NT2/D1 (cell line): ENCODE measurements at regions not wholly inside any gene's neighbourhood (a gene's known extent, or its start where the extent isn't known, plus 50 kb on each side); places are given as distances from the start of the nearest gene placed in this dataset.
"Not testable (repeated sequence)": the region's sequence is repeated elsewhere in the genome, so short reads cannot be mapped to it uniquely, and the experiment has no call there.

Experiments
- DNase-seq: peaks from one replicate; pipeline ENCODE4 v3.0.0-alpha.2; 2011; ENCODE audit warnings: low read depth, low spot score
- H3K27me3 ChIP-seq: 2 replicates; pipeline ENCODE4 v1.6.0; 2011; ENCODE audit warnings: mild to moderate bottlenecking; ENCODE audit not compliant: insufficient read length, insufficient read depth
- H3K36me3 ChIP-seq: 2 replicates; pipeline ENCODE4 v1.6.1; 2011; ENCODE audit warnings: mild to moderate bottlenecking, low read length, mixed read lengths; ENCODE audit not compliant: insufficient read depth, insufficient read length
- H3K4me1 ChIP-seq: 2 replicates; pipeline ENCODE4 v1.5.1; 2011; ENCODE audit not compliant: insufficient read depth, insufficient read length
- H3K4me3 ChIP-seq: 2 replicates; pipeline ENCODE4 v1.5.1; 2011; ENCODE audit warnings: low read depth; ENCODE audit not compliant: insufficient read length
- H3K9ac ChIP-seq: 2 replicates; pipeline ENCODE4 v1.6.0; 2011; ENCODE audit warnings: low read depth; ENCODE audit not compliant: insufficient read length
- H3K9me3 ChIP-seq: 2 replicates; pipeline ENCODE4 v1.5.1; 2011; ENCODE audit warnings: mild to moderate bottlenecking, low read length; ENCODE audit not compliant: insufficient read depth
- SUZ12 ChIP-seq: IDR thresholded peaks from 2 replicates; pipeline ENCODE4 v1.6.1; 2011; ENCODE audit not compliant: insufficient read length, insufficient read depth; ENCODE audit errors: extremely low read depth
- YY1 ChIP-seq: IDR thresholded peaks from 2 replicates; pipeline ENCODE4 v1.6.1; 2011; ENCODE audit not compliant: insufficient read length, insufficient read depth
- ZNF274 ChIP-seq: IDR thresholded peaks from 2 replicates; pipeline ENCODE4 v1.6.1; 2011; ENCODE audit warnings: mild to moderate bottlenecking, low read depth, low read length

DNA sequence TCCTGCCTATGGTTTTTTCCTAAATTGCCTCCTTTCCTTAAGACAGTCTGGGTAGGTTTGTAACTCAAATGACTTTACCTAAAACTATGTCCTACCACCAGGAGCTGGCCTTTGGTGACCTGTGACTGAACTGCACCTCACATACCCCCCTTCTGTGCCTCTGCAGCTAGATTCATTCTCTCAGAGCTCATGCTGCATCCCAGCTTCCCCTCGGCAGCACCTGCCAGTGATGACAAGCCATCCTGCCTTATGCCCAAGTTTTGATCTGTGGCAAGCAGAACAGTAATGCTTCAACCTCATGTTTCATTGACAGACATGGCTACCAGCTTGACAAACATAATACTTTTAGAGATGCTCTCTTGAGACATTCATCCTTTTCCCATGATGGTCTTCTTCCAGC, 141.9 kb downstream of the TSEN15 start:
- H3K4me3 ChIP-seq: no peak overlapping the region
- H3K4me1 ChIP-seq: no peaks in the 10 kb centered on the region
- H3K27me3 ChIP-seq: no peaks in the 10 kb centered on the region
- no peaks in the 10 kb centered on the region for H3K36me3 ChIP-seq
- no peak for DNase-seq
- no peak overlapping the region for H3K9ac ChIP-seq
- TF ChIP-seq SUZ12 (no peak), ZNF274 (no peak), YY1 (no peak)
- H3K9me3 ChIP-seq: no peaks in the 10 kb centered on the region

DNA sequence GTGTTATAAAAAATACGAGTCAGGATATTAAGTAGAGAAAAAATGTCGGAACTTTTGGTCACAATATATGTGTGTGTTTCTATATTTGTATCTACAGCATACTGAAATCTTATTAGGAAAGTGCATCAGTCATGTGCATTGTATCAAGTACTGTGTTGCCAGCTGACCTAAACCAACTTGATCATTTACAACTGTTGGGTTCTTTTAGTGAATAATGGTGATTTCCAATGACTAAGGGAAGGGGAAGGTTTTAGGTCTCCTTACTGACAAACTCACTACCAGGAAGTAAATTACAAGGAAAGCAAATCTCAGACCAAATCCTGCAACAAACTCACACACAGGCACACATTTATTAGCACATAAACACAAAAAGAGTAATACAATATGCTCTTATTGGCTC, 142.7 kb downstream of the TSEN15 start:
- Histone ChIP-seq H3K9me3 (no peaks in the 10 kb centered on the region), H3K4me1 (no peaks in the 10 kb centered on the region), H3K9ac (no peak overlapping the region), H3K36me3 (no peaks in the 10 kb centered on the region), H3K27me3 (no peaks in the 10 kb centered on the region), H3K4me3 (no peak overlapping the region)
- DNase-seq: no peak
- no peak for TF ChIP-seq SUZ12

DNA sequence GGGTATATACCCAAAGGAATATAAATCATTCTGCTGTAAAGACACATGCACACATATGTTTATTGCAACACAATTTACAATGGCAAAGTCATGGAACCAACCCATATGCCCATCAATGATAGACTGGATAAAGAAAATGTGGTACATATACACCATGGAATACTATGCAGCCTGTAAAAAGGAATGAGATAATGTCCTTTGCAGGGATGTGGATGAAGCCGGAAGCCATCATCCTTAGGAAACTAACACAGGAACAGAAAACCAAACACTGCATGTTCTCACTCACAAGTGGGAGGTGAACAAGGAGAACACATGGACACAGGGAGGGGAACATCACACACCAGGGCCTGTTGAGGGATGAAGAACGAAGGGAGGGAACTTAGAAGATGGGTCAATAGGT, 144.2 kb downstream of the TSEN15 start:
- H3K9ac ChIP-seq, DNase-seq, H3K4me1 ChIP-seq, H3K9me3 ChIP-seq, H3K27me3 ChIP-seq, H3K4me3 ChIP-seq, H3K36me3 ChIP-seq: not testable (repeated sequence)

DNA sequence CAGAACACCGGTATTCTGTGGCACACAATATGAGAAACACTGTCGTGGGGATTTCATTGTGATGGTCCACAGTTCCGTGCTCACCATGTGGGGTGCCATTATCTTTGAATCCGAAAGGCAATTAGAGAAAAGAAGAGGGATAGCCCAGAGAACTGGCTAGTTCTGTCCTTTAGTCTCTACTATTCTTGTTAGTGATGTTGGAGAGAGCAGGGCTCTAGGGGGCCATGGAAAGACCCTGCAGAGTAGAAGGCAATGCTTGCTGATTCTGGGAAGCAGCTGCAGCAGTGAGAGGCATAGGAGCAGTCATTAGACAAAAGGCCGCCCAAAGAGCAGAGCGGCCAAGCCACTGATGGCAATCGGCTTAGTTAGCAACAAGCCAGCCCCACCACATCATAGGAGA, 146.3 kb downstream of the TSEN15 start:
- H3K9ac ChIP-seq: no peak overlapping the region
- TF ChIP-seq YY1: no peak
- no peak for TF ChIP-seq ZNF274
- no peaks in the 10 kb centered on the region; the same call in 1 of the 2 replicates for H3K9me3 ChIP-seq
- no peaks in the 10 kb centered on the region for H3K4me1 ChIP-seq
- DNase-seq: no peak
- H3K36me3 ChIP-seq: no peaks in the 10 kb centered on the region
- H3K27me3 ChIP-seq: no peaks in the 10 kb centered on the region
- H3K4me3 ChIP-seq: no peak overlapping the region

DNA sequence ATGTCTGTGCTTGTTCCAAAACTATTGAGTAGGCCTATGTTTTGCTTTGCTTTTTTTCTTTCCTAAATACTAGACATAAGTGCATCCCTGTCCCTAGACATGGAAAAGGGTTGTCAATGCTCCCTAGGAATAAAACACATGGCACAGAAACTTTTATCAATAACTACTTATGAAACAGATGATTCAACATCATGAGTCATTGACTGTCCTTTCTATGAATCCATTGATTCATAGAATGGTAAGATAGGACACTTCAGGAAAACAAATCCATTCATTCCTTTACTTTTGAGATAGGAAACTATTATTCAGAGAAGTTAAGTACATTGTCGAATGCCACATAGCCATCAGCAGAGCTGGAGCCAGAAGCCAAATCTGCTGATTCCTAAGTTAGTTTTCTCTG, 147.5 kb downstream of the TSEN15 start:
- TF ChIP-seq ZNF274 (no peak), SUZ12 (no peak), YY1 (no peak)
- no peaks in the 10 kb centered on the region for H3K27me3 ChIP-seq
- H3K4me3 ChIP-seq: no peak overlapping the region
- DNase-seq: no peak
- H3K4me1 ChIP-seq: no peaks in the 10 kb centered on the region
- H3K36me3 ChIP-seq: no peaks in the 10 kb centered on the region
- H3K9ac ChIP-seq: no peak overlapping the region
- no peaks in the 10 kb centered on the region; the same call in 1 of the 2 replicates for H3K9me3 ChIP-seq

DNA sequence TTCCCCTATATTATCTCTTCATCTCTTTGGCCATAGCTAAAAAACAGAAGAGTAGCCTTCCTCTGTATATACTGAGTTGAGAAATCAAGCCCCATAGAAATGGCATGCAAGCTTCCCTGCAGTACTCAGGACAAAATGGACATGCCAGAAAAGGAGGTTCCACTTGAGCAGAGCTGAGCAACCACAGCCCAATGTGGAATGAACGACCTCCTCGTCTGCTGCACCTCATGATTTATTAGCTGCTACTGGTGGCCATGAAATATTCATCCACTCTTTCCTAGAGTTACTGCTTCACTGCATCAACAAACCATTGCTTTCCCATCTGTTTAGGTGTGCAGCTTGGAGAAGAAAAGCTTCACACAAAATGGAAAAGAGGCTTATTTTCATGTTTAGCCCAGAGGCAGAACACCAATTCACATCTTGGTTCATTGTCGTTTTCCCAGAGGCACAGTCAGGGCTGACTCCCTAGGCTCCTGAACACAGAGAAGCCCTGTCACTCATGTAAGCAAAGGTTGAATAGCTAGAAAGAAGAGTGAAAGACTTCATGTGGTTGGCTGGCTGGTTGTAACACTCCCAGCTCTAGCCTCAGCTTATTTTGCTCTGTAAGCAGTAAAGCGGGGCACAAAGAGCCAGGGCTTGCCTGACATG, 148.0 kb downstream of the TSEN15 start:
- Histone ChIP-seq H3K9me3 (no peaks in the 10 kb centered on the region; the same call in 1 of the 2 replicates), H3K36me3 (no peaks in the 10 kb centered on the region), H3K4me1 (no peaks in the 10 kb centered on the region), H3K4me3 (no peak overlapping the region), H3K27me3 (no peaks in the 10 kb centered on the region), H3K9ac (no peak overlapping the region)
- TF ChIP-seq YY1: no peak
- no peak for TF ChIP-seq ZNF274
- TF ChIP-seq SUZ12: no peak
- DNase-seq: no peak

DNA sequence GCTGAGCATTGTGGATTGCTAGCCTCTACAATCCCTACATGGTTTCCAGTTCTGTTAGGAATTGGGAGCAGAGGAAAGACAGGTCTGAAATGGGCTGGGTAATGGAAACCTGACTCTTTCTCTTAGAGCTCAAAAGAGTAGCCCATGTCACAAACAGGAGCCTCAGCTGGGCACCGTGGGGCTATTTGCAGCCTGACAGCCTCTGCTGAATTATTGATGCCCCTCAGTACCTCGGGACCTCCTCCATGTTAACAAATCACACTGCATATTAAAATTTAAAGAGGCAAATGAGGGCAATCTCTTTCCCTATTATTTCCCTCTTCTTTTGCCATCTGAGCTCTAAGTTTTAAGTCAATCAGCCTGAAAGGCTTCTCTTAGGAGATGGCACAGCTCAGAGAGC, 157.1 kb downstream of the TSEN15 start:
- Histone ChIP-seq H3K36me3 (no peaks in the 10 kb centered on the region), H3K4me1 (peaks cover 2% of the 10 kb centered on the region), H3K9ac (no peak overlapping the region), H3K4me3 (no peak overlapping the region), H3K27me3 (no peaks in the 10 kb centered on the region), H3K9me3 (no peaks in the 10 kb centered on the region; the same call in 1 of the 2 replicates)
- DNase-seq: no peak
- TF ChIP-seq ZNF274 (no peak), YY1 (no peak), SUZ12 (no peak)

DNA sequence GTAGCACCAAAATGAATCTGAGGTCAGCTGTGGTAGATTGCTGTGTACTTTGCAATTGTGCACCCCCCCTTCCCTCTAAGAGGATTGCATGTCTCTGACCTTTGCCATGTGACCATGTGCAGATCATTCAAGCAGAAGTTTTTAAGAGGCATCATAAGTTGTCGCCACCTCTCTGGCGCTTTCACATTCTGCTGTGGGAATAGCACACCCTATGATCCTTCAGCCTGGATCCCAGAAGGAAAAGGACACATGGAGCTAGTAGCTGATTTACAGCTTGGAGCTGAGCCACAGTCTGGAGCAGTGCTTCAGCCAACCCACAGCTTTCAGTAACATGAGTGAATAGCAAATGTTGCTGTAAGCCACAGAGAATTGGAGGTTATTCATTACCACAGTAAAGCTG, 158.5 kb downstream of the TSEN15 start:
- H3K27me3 ChIP-seq: no peaks in the 10 kb centered on the region
- no peak overlapping the region for H3K4me3 ChIP-seq
- TF ChIP-seq SUZ12: no peak
- TF ChIP-seq YY1: no peak
- no peak for TF ChIP-seq ZNF274
- DNase-seq: no peak
- H3K9ac ChIP-seq: no peak overlapping the region
- no peaks in the 10 kb centered on the region for H3K36me3 ChIP-seq
- no peaks in the 10 kb centered on the region; the same call in 1 of the 2 replicates for H3K9me3 ChIP-seq
- peaks cover 2% of the 10 kb centered on the region for H3K4me1 ChIP-seq
